GM18873 (cell line): ENCODE measurements at regions not wholly inside any gene's neighbourhood (a gene's known extent, or its start where the extent isn't known, plus 50 kb on each side); places are given as distances from the start of the nearest gene placed in this dataset.

Experiments used
- ATAC-seq: cut with Tn5 transposase; IDR thresholded peaks from one replicate; pipeline ENCODE4 v1.9.1; 2021; ENCODE audit warnings: mild to moderate bottlenecking, moderate library complexity, moderate number of reproducible peaks; ENCODE audit not compliant: unreplicated experiment, low FRiP score

DNA sequence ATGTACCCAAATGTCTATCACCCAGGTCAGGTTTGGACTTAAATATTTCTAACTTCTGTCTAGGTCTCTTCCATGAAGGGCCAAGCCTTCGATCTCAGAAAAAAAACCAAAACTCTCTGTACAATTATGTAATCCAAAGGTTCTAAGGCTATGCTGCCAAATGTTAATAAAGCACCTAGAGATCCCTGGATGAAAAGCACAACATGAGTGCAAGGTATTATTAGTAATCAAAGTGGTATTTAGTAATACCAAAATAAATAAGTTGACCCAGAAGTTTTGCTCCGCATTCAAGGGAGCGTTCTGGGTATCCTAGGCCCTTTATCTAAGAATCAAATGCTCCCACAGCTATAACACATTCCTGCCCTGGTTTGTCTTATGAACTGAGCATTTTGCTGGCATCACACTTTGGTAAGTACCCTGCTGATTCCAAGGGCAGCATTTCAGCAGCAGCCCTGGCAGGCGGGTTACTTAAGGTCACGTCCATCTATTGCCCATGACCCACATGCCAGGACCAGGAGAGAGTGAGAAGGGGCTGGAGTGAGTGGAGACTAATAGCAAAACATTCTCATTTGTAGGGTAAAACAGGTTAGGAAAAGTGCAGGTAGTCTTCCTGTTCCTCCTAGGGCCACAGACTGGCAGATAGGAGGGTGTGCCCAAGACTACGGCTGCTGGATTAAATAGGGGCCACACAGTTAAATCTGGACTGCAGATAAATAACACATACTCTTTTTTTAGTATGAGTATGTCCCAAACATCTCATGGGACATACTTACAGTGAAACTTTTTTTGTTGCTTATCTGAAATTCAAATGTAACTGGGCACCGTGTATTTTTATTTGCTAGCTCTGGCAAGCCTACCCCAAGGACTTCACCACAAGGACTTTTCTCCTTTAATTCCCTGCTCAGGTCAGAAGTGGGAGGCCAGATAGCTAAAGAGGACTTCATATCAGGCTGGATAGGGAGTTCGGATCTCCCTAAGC is 76.0 kb upstream of the SNRK start:
- no peak for ATAC-seq

- no peak for ATAC-seq
These were observed 78.7 kb upstream of the SNRK start for GRCh38 chr3:43207628-43208085.

- no peak for ATAC-seq
These were observed 79.7 kb upstream of the SNRK start for GRCh38 chr3:43206632-43207031.

DNA sequence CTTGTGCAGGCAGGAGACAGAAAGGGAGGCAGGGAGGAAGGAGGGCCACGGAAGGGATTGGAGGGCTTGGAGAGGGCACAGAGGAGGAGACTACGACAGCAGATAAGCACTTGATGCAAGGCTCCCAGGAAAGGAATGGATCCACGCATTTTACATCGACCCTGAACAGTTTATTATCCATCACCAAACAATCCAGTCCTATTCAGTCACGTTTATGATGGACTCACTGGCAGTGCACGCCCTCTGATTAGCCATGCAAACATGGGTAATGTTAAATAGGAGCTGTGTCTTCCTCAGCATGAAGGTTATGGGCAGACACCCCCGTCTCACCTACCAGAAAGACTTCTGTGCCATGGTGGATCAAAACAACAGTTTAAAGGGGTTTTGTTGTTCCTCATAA is 80.2 kb upstream of the SNRK start:
- no peak for ATAC-seq

DNA sequence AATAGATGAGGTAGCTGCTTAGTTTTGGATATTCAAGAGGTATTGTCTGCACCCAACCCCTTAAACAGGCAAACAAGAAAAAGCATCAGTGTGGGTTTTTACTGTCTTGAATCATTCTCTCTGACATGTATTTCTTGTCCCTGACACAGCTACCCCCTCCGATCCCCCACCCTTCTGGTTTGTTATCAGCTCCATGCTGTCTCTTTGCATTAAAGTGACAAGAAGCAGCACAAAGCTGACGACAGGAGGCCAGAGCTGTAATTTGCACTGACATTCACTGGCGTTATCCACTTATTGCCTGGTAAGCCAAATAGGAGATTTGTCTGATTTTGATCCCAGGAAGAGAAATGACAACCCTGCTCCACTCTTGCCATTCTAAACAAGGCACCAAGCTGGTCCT is 83.3 kb upstream of the SNRK start:
- no peak for ATAC-seq

GRCh38 chr3:43201581-43201980 is 84.8 kb upstream of the SNRK start:
- no peak for ATAC-seq

GRCh38 chr3:43199645-43200306 is 86.6 kb upstream of the SNRK start:
- ATAC-seq = no peak

- ATAC-seq = no peak
These were observed 87.3 kb upstream of the SNRK start for GRCh38 chr3:43198791-43199644.

- ATAC-seq = no peak
These were observed 88.0 kb upstream of the SNRK start for GRCh38 chr3:43198301-43198700.

GRCh38 chr3:43197181-43197580 is 89.2 kb upstream of the SNRK start:
- no peak for ATAC-seq

DNA sequence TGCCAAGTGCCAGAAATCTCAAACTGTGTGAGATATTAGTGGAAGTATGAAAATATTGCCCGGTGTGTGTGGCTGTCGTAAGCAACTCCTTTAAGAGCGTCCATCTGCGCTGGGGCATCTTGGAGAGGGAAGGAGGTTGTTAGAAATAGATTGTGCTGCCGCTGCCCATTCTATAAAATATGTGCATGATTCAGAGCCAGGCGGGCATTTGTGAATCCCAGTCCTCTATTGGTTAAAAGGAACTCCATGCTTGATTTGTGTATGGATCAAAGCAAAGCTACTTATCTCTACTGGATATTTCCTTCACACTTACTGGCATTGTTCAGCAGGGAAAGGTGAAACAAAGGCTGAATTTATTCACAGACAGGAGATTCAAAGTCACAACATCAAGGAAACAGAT is 89.6 kb upstream of the SNRK start:
- no peak for ATAC-seq

DNA sequence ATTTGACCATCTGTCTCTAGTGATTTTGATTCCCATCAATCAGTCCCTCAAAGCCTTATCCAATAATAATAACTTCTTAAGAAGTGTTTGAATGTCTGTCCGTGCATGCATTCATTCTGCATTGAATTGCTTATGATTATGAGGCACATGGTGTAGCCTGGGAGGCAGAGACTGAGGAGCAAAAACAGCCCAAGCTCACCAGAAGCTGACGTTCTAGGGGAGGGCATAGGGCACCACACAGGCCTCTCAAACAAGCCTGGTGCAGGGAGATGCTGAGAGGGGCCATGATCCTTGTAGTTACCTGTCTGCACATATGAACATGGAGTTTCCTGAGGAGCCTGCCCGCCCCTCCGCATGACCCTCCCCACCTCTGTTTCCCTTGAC is 89.2 kb upstream of the POMGNT2 start:
- no peak for ATAC-seq

DNA sequence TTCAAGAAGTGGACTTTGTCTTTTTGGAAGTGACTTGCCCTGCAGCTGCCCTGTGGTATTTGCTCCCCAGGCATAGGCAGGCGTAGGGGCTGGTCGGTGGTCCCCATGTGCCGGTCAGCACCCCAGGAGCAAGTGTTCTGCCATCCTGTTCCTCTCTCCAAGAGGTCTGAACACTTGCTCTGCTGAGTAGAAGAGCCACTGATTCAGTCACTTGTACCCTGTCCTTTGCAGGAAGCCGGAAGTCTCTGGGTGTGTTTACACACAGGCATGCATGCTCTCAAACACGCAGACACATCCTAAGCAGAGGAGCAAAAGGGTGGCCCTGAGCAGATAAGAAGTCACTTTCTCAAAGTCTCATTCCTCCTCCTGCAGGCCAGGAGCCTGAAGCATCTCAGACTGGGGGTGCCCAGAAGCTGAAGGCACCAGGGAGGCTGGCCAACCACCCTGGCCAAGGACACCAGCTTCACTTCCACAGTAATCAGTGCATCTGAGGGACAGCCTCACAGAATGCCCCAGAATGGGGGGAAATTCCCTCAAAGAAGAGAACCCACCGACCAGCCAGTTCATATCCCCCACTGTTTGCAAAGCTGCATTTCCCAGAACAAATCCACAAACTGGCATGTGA is 88.7 kb upstream of the POMGNT2 start:
- no peak for ATAC-seq

DNA sequence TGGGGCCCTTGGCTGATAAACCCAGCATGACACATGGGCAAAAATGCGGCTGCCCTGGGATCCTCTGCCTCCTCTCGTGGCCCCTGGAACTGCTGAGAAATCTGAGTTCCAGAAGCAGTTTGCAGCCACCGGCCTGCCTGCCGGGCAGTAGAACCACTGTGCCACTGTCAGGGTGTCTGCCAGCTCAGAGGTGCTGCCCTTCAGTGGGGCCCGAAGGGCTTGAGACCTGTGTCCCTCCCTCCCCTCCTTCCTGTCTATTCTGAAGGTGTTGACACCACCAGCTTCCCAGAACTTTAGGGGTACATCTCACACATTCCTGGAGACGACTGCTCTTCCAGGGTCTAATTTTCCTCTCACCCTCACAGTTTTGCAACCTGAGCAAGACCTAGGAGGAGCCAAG is 88.2 kb upstream of the POMGNT2 start:
- ATAC-seq = no peak

- ATAC-seq = no peak
These were observed 86.1 kb upstream of the POMGNT2 start for GRCh38 chr3:43192028-43192427.

GRCh38 chr3:43191116-43191515 is 85.2 kb upstream of the POMGNT2 start:
- ATAC-seq = no peak

- ATAC-seq = no peak
These were observed 84.8 kb upstream of the POMGNT2 start for GRCh38 chr3:43190670-43191069.

DNA sequence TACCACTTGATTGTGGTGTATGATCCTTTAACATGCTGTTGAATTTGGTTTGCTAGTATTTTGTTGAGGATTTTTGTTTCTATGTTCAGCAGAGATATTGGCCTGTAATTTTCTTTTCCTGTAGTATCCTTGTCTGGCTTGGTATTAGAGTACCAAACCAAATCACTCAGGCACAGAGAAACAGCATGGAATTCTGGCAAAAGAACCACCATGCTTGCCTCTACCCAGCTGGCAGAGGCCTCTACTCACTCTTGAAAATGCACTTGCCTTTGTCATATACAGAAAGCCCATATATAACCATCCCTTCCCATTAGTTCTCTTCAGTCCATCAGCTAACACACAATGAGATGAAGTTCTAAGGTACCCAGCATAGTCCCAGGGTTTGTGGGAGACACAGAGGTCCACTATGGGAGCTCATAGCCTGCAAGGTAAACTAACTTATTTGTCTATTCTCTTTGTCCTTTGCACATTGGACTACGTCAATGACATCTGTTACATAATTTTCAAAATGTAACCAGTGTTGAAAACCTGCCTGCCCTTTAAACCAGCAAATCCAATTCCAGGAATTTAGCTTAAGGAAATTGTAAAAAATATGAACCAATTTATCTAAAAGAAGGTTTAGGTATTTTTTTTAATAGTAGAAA is 82.1 kb upstream of the POMGNT2 start:
- ATAC-seq = no peak

DNA sequence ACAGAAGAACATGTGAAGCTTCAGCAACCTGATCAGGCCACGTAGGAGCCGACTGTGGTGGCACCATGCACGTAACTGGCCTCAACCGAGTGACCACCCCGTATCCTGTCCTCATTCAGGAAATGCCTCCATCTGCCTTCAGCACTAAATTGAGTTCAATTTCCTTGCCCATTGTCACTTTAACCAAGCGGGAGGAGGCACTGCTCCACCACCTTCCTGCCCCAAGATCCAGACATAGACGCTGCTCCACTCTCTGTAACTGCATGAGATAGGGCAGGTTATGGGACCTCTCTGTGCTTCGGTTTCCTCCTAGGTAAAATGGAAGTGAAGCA is 80.1 kb upstream of the POMGNT2 start:
- no peak for ATAC-seq
